ENCODE measurements at regions not wholly inside any gene's neighbourhood (a gene's known extent, or its start where the extent isn't known, plus 50 kb on each side); places are given as distances from the start of the nearest gene placed in this dataset.

DNA sequence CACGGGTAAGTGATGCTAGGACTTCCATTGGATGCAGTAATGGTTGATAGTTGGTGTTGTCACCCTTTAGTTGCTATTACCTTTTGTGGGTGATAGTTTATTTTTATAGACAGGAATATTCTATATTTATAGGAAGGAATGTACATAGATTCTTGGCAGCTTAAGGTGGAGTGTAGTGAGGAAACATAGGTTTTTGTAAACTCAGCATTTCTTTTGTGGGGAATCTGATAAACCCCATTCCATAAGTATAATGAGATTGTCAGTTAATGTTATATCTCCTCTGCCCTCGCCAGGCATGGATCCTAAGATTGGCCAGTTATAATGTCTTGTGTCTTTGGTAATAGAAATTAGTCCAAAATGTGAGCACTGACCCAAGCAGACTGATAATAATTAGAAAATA, 262.7 kb downstream of the JRKL start:
- Histone ChIP-seq H3K36me3 (ENCODE audit: control insufficient read depth in 2 of 2, extremely low read depth in 1 of 2, insufficient read depth in 2 of 2, low read length in 2 of 2) (no peaks in the 10 kb centered on the region), H3K9me3 (ENCODE audit: control insufficient read depth, low read depth, low read length) (no peaks in the 10 kb centered on the region), H4K20me1 (ENCODE audit: control insufficient read depth, extremely low read depth, insufficient read depth, low read length) (no peaks in the 10 kb centered on the region), H2AFZ (ENCODE audit: control insufficient read depth, low read length) (no peak overlapping the region), H3K9ac (ENCODE audit: control insufficient read depth, extremely low read depth, insufficient read depth, low read length) (no peak overlapping the region), H3K4me3 (ENCODE audit: control insufficient read depth in 2 of 3, extremely low read depth in 1 of 3, insufficient read depth in 2 of 3, low read depth in 1 of 3, low read length in 3 of 3) (no peak overlapping the region), H3K4me2 (ENCODE audit: control insufficient read depth, extremely low read depth, insufficient read depth, low read depth, low read length) (no peak overlapping the region), H3K79me2 (ENCODE audit: control insufficient read depth, insufficient read depth, low read length) (no peaks in the 10 kb centered on the region), H3K4me1 (ENCODE audit: control insufficient read depth, extremely low read depth, insufficient read depth, low read length) (no peaks in the 10 kb centered on the region), H3K27me3 (ENCODE audit: control insufficient read depth, extremely low read depth, insufficient read depth, low read length) (no peaks in the 10 kb centered on the region), H3K9me1 (ENCODE audit: control insufficient read depth, extremely low read depth, insufficient read depth, low read length) (no peaks in the 10 kb centered on the region), H3K27ac (ENCODE audit: control insufficient read depth, insufficient read depth, low read length) (no peak overlapping the region)
- no peak for DNase-seq (ENCODE audit: low read depth, low spot score)
- TF ChIP-seq, protein P1, sequence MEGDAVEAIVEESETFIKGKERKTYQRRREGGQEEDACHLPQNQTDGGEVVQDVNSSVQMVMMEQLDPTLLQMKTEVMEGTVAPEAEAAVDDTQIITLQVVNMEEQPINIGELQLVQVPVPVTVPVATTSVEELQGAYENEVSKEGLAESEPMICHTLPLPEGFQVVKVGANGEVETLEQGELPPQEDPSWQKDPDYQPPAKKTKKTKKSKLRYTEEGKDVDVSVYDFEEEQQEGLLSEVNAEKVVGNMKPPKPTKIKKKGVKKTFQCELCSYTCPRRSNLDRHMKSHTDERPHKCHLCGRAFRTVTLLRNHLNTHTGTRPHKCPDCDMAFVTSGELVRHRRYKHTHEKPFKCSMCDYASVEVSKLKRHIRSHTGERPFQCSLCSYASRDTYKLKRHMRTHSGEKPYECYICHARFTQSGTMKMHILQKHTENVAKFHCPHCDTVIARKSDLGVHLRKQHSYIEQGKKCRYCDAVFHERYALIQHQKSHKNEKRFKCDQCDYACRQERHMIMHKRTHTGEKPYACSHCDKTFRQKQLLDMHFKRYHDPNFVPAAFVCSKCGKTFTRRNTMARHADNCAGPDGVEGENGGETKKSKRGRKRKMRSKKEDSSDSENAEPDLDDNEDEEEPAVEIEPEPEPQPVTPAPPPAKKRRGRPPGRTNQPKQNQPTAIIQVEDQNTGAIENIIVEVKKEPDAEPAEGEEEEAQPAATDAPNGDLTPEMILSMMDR (optimal IDR thresholded peaks at IDR 0.05 in 1 of 3, IDR thresholded peaks at IDR 0.05 in 1 of 3, conservative IDR thresholded peaks at IDR 0.05 in 1 of 3; ENCODE audit: extremely low read depth in 1 of 3, insufficient read depth in 2 of 3, low read length in 3 of 3), result no peak
- TF ChIP-seq EZH2 (IDR thresholded peaks at IDR 0.05; ENCODE audit: low read length), result no peak
- dilution Hi-C loops (cut with MboI; ENCODE audit: extremely low pct_ligation_motif_present, low sequenced_read_pairs), result no loop called here
- FAIRE-seq, result no peak

DNA sequence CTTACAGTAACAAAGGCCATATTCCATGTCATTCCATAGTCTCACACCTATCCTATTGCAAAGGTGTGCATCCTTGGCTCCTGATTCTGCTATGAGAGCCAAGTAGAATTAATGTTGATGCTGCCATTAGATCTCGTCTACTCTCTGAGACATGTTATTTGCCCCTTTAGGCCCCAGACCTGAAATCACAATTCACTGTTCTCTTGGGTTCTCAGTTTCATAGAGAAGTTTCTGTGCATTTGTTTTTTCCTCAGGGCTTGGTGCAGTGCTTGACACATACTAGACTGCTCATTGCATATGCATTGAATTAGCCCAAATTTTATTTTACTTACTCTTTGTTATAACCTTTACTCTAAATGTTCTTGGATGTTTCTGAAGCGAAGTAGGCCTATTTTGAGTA, 265.7 kb downstream of the JRKL start:
- Histone ChIP-seq H3K4me1 (ENCODE audit: control insufficient read depth, extremely low read depth, insufficient read depth, low read length) (no peaks in the 10 kb centered on the region), H3K36me3 (ENCODE audit: control insufficient read depth in 2 of 2, extremely low read depth in 1 of 2, insufficient read depth in 2 of 2, low read length in 2 of 2) (no peaks in the 10 kb centered on the region), H3K27me3 (ENCODE audit: control insufficient read depth, extremely low read depth, insufficient read depth, low read length) (no peaks in the 10 kb centered on the region), H3K4me2 (ENCODE audit: control insufficient read depth, extremely low read depth, insufficient read depth, low read depth, low read length) (no peak overlapping the region), H3K9me1 (ENCODE audit: control insufficient read depth, extremely low read depth, insufficient read depth, low read length) (no peaks in the 10 kb centered on the region), H3K79me2 (ENCODE audit: control insufficient read depth, insufficient read depth, low read length) (no peaks in the 10 kb centered on the region), H3K27ac (ENCODE audit: control insufficient read depth, insufficient read depth, low read length) (no peak overlapping the region), H3K9ac (ENCODE audit: control insufficient read depth, extremely low read depth, insufficient read depth, low read length) (no peak overlapping the region), H2AFZ (ENCODE audit: control insufficient read depth, low read length) (no peak overlapping the region), H3K4me3 (ENCODE audit: control insufficient read depth in 2 of 3, extremely low read depth in 1 of 3, insufficient read depth in 2 of 3, low read depth in 1 of 3, low read length in 3 of 3) (no peak overlapping the region), H3K9me3 (ENCODE audit: control insufficient read depth, low read depth, low read length) (no peaks in the 10 kb centered on the region), H4K20me1 (ENCODE audit: control insufficient read depth, extremely low read depth, insufficient read depth, low read length) (no peaks in the 10 kb centered on the region)
- dilution Hi-C loops (cut with MboI; ENCODE audit: extremely low pct_ligation_motif_present, low sequenced_read_pairs), result no loop called here
- no peak for FAIRE-seq
- no peak for DNase-seq (ENCODE audit: low read depth, low spot score)
- TF ChIP-seq, protein P1 (optimal IDR thresholded peaks at IDR 0.05 in 1 of 3, IDR thresholded peaks at IDR 0.05 in 1 of 3, conservative IDR thresholded peaks at IDR 0.05 in 1 of 3; ENCODE audit: extremely low read depth in 1 of 3, insufficient read depth in 2 of 3, low read length in 3 of 3), result no peak
- TF ChIP-seq EZH2 (IDR thresholded peaks at IDR 0.05; ENCODE audit: low read length), result no peak
